GM23338 (cell line): ENCODE measurements at regions not wholly inside any gene's neighbourhood (a gene's known extent, or its start where the extent isn't known, plus 50 kb on each side); places are given as distances from the start of the nearest gene placed in this dataset.

ENCODE experiments used
- ATAC-seq: fragments of 200-7000 bp; cut with Tn5 transposase; 3 replicates; pipeline ENCODE4 v1.9.1; 2020
- DNase-seq: peaks from one replicate; pipeline ENCODE4 v3.0.0-alpha.2; 2015; ENCODE audit warnings: low spot score
- H2AFZ ChIP-seq: fragments of 200-600 bp; sonication (generic); 2 replicates; pipeline ENCODE4 v1.8.0; 2016; ENCODE audit warnings: antibody characterized with exemption, mild to moderate bottlenecking, moderate library complexity
- H3F3A ChIP-seq: fragments of 200-600 bp; sonication (generic); replicated peaks from 2 replicates; pipeline ENCODE4 v1.8.0; 2017; ENCODE audit warnings: antibody characterized with exemption, mixed run types, low read depth
- H3K27ac ChIP-seq: fragments of 200-600 bp; sonication (generic); 2 replicates; pipeline ENCODE4 v1.6.1; 2016; ENCODE audit warnings: low read depth
- H3K27me3 ChIP-seq: fragments of 200-600 bp; sonication (generic); 2 replicates; pipeline ENCODE4 v1.8.0; 2016; ENCODE audit warnings: mild to moderate bottlenecking, mixed run types, moderate library complexity; ENCODE audit not compliant: insufficient read depth
- H3K36me3 ChIP-seq: fragments of 200-600 bp; sonication (generic); 2 replicates; pipeline ENCODE4 v1.8.0; 2016; ENCODE audit warnings: mild to moderate bottlenecking; ENCODE audit not compliant: insufficient read depth
- H3K4me1 ChIP-seq: fragments of 200-600 bp; sonication (generic); 2 replicates; pipeline ENCODE4 v1.8.0; 2016; ENCODE audit warnings: mild to moderate bottlenecking, moderate library complexity; ENCODE audit not compliant: insufficient read depth
- H3K4me2 ChIP-seq: fragments of 200-600 bp; sonication (generic); 2 replicates; pipeline ENCODE4 v1.7.1; 2017; ENCODE audit warnings: mixed run types
- H3K4me3 ChIP-seq: fragments of 200-600 bp; sonication (generic); 2 replicates; pipeline ENCODE4 v1.6.1; 2016; ENCODE audit warnings: mixed run types
- H3K79me2 ChIP-seq: fragments of 200-600 bp; sonication (generic); replicated peaks from 2 replicates; pipeline ENCODE4 v1.8.0; 2017; ENCODE audit warnings: mild to moderate bottlenecking; ENCODE audit not compliant: insufficient read depth
- H3K9me2 ChIP-seq: fragments of 200-600 bp; sonication (generic); 2 replicates; pipeline ENCODE4 v1.8.0; 2017; ENCODE audit not compliant: insufficient read depth
- H4K20me1 ChIP-seq: fragments of 200-600 bp; sonication (generic); replicated peaks from 2 replicates; pipeline ENCODE4 v1.8.0; 2017; ENCODE audit warnings: mild to moderate bottlenecking; ENCODE audit not compliant: insufficient read depth
- H3K27ac Mint-ChIP-seq: 2 replicates; pipeline ENCODE4 v1.8.0; 2020; ENCODE audit warnings: inconsistent platforms, mild to moderate bottlenecking, moderate library complexity, mixed read lengths
- H3K27me3 Mint-ChIP-seq: 3 replicates; pipeline ENCODE4 v1.8.0; 2022; ENCODE audit warnings: low read depth, mild to moderate bottlenecking, moderate library complexity, mixed read lengths, inconsistent platforms; ENCODE audit not compliant: insufficient read depth, poor library complexity
- H3K36me3 Mint-ChIP-seq: 3 replicates; pipeline ENCODE4 v1.8.0; 2021; ENCODE audit warnings: low read depth, mild to moderate bottlenecking, inconsistent platforms, moderate library complexity, mixed read lengths
- H3K4me1 Mint-ChIP-seq: 3 replicates; pipeline ENCODE4 v1.8.0; 2020; ENCODE audit warnings: mild to moderate bottlenecking, inconsistent platforms, mixed read lengths
- H3K4me3 Mint-ChIP-seq: 3 replicates; pipeline ENCODE4 v1.8.0; 2021; ENCODE audit warnings: moderate library complexity, mild to moderate bottlenecking, inconsistent platforms, mixed read lengths
- H3K9me3 Mint-ChIP-seq: 3 replicates; pipeline ENCODE4 v1.8.0; 2020; ENCODE audit warnings: moderate library complexity, mild to moderate bottlenecking, inconsistent platforms, mixed read lengths
- CREB1 ChIP-seq: fragments of 250-450 bp; sonication (Bioruptor Pico); IDR thresholded peaks from 2 replicates; pipeline ENCODE4 v1.5.0; 2020; ENCODE audit warnings: low read depth, mild to moderate bottlenecking, moderate library complexity
- EZH2 ChIP-seq: fragments of 200-600 bp; sonication (generic); IDR thresholded peaks from one replicate; pipeline ENCODE4 v1.8.0; 2017; ENCODE audit warnings: antibody characterized with exemption, mild to moderate bottlenecking, low read depth; ENCODE audit not compliant: unreplicated experiment
- EZH2phosphoT487 ChIP-seq: fragments of 200-600 bp; sonication (generic); IDR thresholded peaks from one replicate; pipeline ENCODE4 v1.8.1; 2018; ENCODE audit warnings: antibody characterized with exemption; ENCODE audit not compliant: unreplicated experiment
- POLR2AphosphoS5 ChIP-seq: IDR thresholded peaks from 2 replicates; pipeline ENCODE4 v1.6.1; 2016; ENCODE audit warnings: antibody characterized with exemption, low read depth
- ZNF114 ChIP-seq: fragments of 250-450 bp; sonication (Bioruptor Pico); IDR thresholded peaks from 2 replicates; pipeline ENCODE4 v1.5.0; 2020; ENCODE audit warnings: mild to moderate bottlenecking, moderate library complexity
- ZNF331 ChIP-seq: fragments of 250-450 bp; sonication (Bioruptor Pico); IDR thresholded peaks from 2 replicates; pipeline ENCODE4 v1.5.0; 2020; ENCODE audit warnings: low read depth, mild to moderate bottlenecking, moderate library complexity
- ZNF462 ChIP-seq: fragments of 250-450 bp; sonication (Bioruptor Pico); IDR thresholded peaks from 2 replicates; pipeline ENCODE4 v1.5.0; 2020; ENCODE audit warnings: mild to moderate bottlenecking, moderate library complexity
- TF ChIP-seq, protein P1 (sequence below), 2 experiments: fragments of 200-600 bp in 1 of 2; sonication (generic) in 1 of 2; conservative IDR thresholded peaks; 2 replicates each; pipeline versions ENCODE4 v1.5.1 to v1.6.1; 2016 to 2017; ENCODE audit warnings: antibody characterized with exemption in 2 of 2, low read depth in 2 of 2, mild to moderate bottlenecking in 2 of 2, moderate library complexity in 1 of 2
- TF ChIP-seq, protein P2 (sequence below): IDR thresholded peaks from one replicate; pipeline ENCODE4 v1.6.1; 2018; ENCODE audit warnings: antibody characterized with exemption; ENCODE audit not compliant: unreplicated experiment
- TF ChIP-seq, protein P3 (sequence below): IDR thresholded peaks from 2 replicates; pipeline ENCODE4 v1.6.1; 2016; ENCODE audit warnings: antibody characterized with exemption

DNA sequence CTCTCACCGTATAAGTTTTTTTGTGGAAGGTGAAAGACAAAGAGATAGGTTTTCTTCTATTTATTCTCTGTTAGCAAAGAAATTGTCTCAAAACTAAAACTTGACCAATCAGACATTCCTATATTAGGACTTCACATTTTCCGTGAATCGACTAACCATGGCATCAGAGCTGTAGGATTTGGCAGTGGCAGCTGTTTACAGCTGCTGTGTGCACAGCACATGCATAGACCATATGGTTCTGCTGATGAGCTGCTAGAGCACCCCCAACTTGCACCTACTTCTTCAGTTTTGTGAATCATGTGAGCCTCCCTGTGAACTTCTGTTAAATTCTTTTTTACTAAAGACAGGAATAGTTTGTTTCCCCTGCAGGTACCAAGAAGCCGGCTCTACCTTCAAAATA, 157.9 kb downstream of the RFX6 start (continued):
- TF ChIP-seq ZNF462 (CRISPR knock-in tag) (no peak), CREB1 (CRISPR knock-in tag) (no peak)
- TF ChIP-seq, protein P1, sequence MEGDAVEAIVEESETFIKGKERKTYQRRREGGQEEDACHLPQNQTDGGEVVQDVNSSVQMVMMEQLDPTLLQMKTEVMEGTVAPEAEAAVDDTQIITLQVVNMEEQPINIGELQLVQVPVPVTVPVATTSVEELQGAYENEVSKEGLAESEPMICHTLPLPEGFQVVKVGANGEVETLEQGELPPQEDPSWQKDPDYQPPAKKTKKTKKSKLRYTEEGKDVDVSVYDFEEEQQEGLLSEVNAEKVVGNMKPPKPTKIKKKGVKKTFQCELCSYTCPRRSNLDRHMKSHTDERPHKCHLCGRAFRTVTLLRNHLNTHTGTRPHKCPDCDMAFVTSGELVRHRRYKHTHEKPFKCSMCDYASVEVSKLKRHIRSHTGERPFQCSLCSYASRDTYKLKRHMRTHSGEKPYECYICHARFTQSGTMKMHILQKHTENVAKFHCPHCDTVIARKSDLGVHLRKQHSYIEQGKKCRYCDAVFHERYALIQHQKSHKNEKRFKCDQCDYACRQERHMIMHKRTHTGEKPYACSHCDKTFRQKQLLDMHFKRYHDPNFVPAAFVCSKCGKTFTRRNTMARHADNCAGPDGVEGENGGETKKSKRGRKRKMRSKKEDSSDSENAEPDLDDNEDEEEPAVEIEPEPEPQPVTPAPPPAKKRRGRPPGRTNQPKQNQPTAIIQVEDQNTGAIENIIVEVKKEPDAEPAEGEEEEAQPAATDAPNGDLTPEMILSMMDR (conservative IDR thresholded peaks at IDR 0.05; ENCODE audit: low read depth in 2 of 2) = no peak

- H3K4me3 Mint-ChIP-seq = no peak overlapping the region
- Histone ChIP-seq H3K4me1 (no peaks in the 10 kb centered on the region), H3K27me3 (no peaks in the 10 kb centered on the region), H3K4me3 (no peak overlapping the region), H4K20me1 (no peaks in the 10 kb centered on the region), H3F3A (no peaks in the 10 kb centered on the region), H2AFZ (no peak overlapping the region), H3K9me2 (peaks cover 14% of the 10 kb centered on the region), H3K27ac (no peak overlapping the region), H3K36me3 (no peaks in the 10 kb centered on the region), H3K4me2 (no peak overlapping the region), H3K79me2 (no peaks in the 10 kb centered on the region)
- no peaks in the 10 kb centered on the region for H3K27me3 Mint-ChIP-seq
- no peak overlapping the region for H3K27ac Mint-ChIP-seq
- peaks cover 3% of the 10 kb centered on the region; the same call in 2 of the 3 replicates for H3K9me3 Mint-ChIP-seq
- no peaks in the 10 kb centered on the region for H3K4me1 Mint-ChIP-seq
- ATAC-seq (no peak), DNase-seq (no peak)
- H3K36me3 Mint-ChIP-seq = no peaks in the 10 kb centered on the region
- TF ChIP-seq EZH2 (no peak), ZNF331 (no peak), CREB1 (CRISPR knock-in tag) (no peak), EZH2phosphoT487 (no peak), POLR2AphosphoS5 (no peak), ZNF114 (CRISPR knock-in tag) (no peak)
- TF ChIP-seq, protein P2, sequence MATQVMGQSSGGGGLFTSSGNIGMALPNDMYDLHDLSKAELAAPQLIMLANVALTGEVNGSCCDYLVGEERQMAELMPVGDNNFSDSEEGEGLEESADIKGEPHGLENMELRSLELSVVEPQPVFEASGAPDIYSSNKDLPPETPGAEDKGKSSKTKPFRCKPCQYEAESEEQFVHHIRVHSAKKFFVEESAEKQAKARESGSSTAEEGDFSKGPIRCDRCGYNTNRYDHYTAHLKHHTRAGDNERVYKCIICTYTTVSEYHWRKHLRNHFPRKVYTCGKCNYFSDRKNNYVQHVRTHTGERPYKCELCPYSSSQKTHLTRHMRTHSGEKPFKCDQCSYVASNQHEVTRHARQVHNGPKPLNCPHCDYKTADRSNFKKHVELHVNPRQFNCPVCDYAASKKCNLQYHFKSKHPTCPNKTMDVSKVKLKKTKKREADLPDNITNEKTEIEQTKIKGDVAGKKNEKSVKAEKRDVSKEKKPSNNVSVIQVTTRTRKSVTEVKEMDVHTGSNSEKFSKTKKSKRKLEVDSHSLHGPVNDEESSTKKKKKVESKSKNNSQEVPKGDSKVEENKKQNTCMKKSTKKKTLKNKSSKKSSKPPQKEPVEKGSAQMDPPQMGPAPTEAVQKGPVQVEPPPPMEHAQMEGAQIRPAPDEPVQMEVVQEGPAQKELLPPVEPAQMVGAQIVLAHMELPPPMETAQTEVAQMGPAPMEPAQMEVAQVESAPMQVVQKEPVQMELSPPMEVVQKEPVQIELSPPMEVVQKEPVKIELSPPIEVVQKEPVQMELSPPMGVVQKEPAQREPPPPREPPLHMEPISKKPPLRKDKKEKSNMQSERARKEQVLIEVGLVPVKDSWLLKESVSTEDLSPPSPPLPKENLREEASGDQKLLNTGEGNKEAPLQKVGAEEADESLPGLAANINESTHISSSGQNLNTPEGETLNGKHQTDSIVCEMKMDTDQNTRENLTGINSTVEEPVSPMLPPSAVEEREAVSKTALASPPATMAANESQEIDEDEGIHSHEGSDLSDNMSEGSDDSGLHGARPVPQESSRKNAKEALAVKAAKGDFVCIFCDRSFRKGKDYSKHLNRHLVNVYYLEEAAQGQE = no peak
- TF ChIP-seq, protein P3, sequence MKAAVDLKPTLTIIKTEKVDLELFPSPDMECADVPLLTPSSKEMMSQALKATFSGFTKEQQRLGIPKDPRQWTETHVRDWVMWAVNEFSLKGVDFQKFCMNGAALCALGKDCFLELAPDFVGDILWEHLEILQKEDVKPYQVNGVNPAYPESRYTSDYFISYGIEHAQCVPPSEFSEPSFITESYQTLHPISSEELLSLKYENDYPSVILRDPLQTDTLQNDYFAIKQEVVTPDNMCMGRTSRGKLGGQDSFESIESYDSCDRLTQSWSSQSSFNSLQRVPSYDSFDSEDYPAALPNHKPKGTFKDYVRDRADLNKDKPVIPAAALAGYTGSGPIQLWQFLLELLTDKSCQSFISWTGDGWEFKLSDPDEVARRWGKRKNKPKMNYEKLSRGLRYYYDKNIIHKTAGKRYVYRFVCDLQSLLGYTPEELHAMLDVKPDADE = no peak
- TF ChIP-seq, protein P1 (conservative IDR thresholded peaks at IDR 0.05; ENCODE audit: low read depth in 2 of 2) = no peak
These were observed 173.3 kb downstream of the RFX6 start for GRCh38 chr6:117050301-117050700.
